ENCODE measurements at regions not wholly inside any gene's neighbourhood (a gene's known extent, or its start where the extent isn't known, plus 50 kb on each side); places are given as distances from the start of the nearest gene placed in this dataset.

GRCh38 chrX:65601530-65602220 is 65.8 kb upstream of the MSN start (continued):
- TF ChIP-seq ZNF407 (IDR thresholded peaks at IDR 0.05; ENCODE audit: low read depth) (no peak), STAG1 (CRISPR knock-in tag; IDR thresholded peaks at IDR 0.05; ENCODE audit: borderline replicate concordance) (no peak), ZNF384 (IDR thresholded peaks at IDR 0.05; ENCODE audit: low read depth, low read length) (0 out of 2 replicates have a peak, but pooled peaks have one; percentile 8), REST (IDR thresholded peaks at IDR 0.05; ENCODE audit: borderline replicate concordance) (peak; percentile 96), REST (CRISPR knock-in tag; IDR thresholded peaks at IDR 0.05; ENCODE audit: low read depth) (no peak), ZNF655 (CRISPR knock-in tag; IDR thresholded peaks at IDR 0.05) (no peak), ATF7 (IDR thresholded peaks at IDR 0.05) (peak; percentile 90), MAFF (IDR thresholded peaks at IDR 0.05; ENCODE audit: low read length) (no peak), ELF2 (CRISPR knock-in tag; IDR thresholded peaks at IDR 0.05) (no peak)
- TF ChIP-seq, protein P1, sequence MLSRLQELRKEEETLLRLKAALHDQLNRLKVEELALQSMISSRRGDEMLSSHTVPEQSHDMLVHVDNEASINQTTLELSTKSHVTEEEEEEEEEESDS (CRISPR knock-in tag; IDR thresholded peaks at IDR 0.05) = no peak
